Aorta (tissue), 5 donors: ENCODE measurements at regions not wholly inside any gene's neighbourhood (a gene's known extent, or its start where the extent isn't known, plus 50 kb on each side); places are given as distances from the start of the nearest gene placed in this dataset.
"Not testable (repeated sequence)": the region's sequence is repeated elsewhere in the genome, so short reads cannot be mapped to it uniquely, and the experiment has no call there.

Source experiments
- ATAC-seq: fragments of 200-7000 bp; cut with Tn5 transposase; one replicate; pipeline ENCODE4 v1.9.1; 2022; ENCODE audit warnings: moderate library complexity; ENCODE audit not compliant: low FRiP score
- DNase-seq, 2 donors: peaks; one replicate each; pipeline ENCODE4 v3.0.0-alpha.2; 2020
- H3K27ac ChIP-seq, 2 donors: one replicate each; pipeline ENCODE4 v1.5.1; 2013; ENCODE audit warnings: low read length in 2 of 2, mild to moderate bottlenecking in 2 of 2, moderate library complexity in 2 of 2, control low read depth in 1 of 2, inconsistent platforms in 1 of 2, low read depth in 1 of 2
- H3K27me3 ChIP-seq, 2 donors: one replicate each; pipeline ENCODE4 v1.6.1; 2013; ENCODE audit warnings: control low read depth in 1 of 2, low read length in 1 of 2, mild to moderate bottlenecking in 1 of 2, moderate library complexity in 1 of 2; ENCODE audit not compliant: insufficient read depth in 2 of 2, control insufficient read depth in 1 of 2
- H3K36me3 ChIP-seq, 2 donors: one replicate each; pipeline ENCODE4 v1.6.1; 2013; ENCODE audit warnings: control low read depth in 1 of 2, low read length in 1 of 2, mild to moderate bottlenecking in 1 of 2; ENCODE audit not compliant: insufficient read depth in 2 of 2, control insufficient read depth in 1 of 2
- H3K4me1 ChIP-seq, 2 donors: one replicate each; pipeline ENCODE4 v1.6.1; 2013; ENCODE audit warnings: low read length in 2 of 2, control low read depth in 1 of 2, mild to moderate bottlenecking in 1 of 2, moderate library complexity in 1 of 2; ENCODE audit not compliant: insufficient read depth in 2 of 2, control insufficient read depth in 1 of 2
- H3K4me3 ChIP-seq, 2 donors: one replicate each; pipeline ENCODE4 v1.5.1; 2013; ENCODE audit warnings: low read length in 2 of 2, control low read depth in 1 of 2, mild to moderate bottlenecking in 1 of 2
- H3K9me3 ChIP-seq: one replicate; pipeline ENCODE4 v1.6.1; 2013; ENCODE audit warnings: mild to moderate bottlenecking, low read length; ENCODE audit not compliant: control insufficient read depth
- WGBS, 2 donors: extraction: QIAGEN DNeasy Blood & Tissue Kit; methylation state at CpG; one replicate each; pipeline ENCODE4 v1.1.7; 2013; 5-methylcytosine and 5-hydroxymethylcytosine counted together
- intact Hi-C, 2 donors: fragments of 100-400 bp; cut with DNase I; formaldehyde crosslinking; loops; one replicate each; pipeline versions ENCODE4 v1.14.2 to v1.15.0; 2022
- donor health status: healthy with polysubstance abuse.
- donor health status: Bipolar disorder and iron deficiency.
- donor health status: DM: no; HTN: no; CAD: no.
- donor health status: DM: no; HTN: no; CAD: no.
- donor health status: DM: yes; HTN: yes; CAD: no.

DNA sequence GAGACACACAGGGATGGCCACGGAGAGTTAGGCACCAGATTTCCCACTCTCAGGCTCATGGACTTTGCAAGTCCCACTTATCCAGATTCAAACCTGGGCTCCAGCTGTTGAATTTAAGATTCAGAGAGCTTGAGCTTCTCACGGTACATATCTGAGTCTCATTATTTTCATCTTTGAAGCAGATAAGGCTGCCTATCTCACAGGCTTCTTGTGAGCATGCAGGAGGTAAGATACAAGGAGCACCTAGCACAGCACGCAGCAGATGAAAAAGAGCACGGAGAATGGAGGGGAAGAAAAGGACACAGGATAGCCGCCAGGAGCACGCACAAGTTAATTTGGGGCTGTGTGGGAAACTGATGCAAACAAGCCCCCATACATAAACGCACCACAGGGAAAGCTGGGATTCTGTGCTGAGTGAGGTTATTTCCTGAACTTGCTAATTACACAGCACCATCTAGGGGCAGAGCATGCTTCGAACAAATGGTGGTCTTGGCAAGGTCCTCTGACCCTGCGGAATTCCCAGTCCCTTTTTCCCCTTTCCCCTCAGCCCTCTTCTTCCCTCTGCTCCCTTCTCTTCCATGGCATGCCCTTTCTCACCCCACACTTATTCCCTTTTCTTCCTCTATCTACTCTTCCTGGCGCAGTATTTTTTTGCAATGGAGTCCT, 134.7 kb upstream of the VANGL1 start:
- Histone ChIP-seq H3K27ac (no peak overlapping the region), H3K4me1 (no peaks in the 10 kb centered on the region), H3K36me3 (no peaks in the 10 kb centered on the region), H3K9me3 (no peaks in the 10 kb centered on the region), H3K4me3 (no peak overlapping the region), H3K27me3 (no peaks in the 10 kb centered on the region)
- intact Hi-C loops: no loop called here
- ATAC-seq: peak; percentile 54
- 39 to 45% methylated on average over 10 of the region's 10 CpGs for WGBS, 2 donors
- no peak for DNase-seq

DNA sequence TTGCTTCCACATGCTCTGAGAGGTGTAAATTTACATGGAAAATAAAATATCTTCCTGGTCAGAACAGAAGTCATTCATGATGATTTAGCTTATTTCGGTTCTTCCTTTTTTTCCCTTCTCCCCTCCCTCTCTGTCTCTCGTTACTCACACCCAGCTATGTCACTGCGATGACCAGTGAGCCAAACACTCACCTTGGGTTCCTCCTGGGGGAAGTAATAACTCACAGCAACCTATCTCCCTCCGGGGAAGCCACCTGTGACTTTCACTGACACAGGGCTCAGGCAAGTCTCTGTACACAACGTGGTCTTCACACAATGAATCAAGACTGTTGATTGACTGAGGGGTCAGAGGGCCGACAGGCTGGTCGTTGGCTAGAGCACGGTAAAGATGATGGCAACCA, 135.3 kb upstream of the VANGL1 start:
- no peak for DNase-seq
- Histone ChIP-seq H3K36me3 (no peaks in the 10 kb centered on the region), H3K4me1 (no peaks in the 10 kb centered on the region), H3K27ac (no peak overlapping the region), H3K9me3 (no peaks in the 10 kb centered on the region), H3K27me3 (no peaks in the 10 kb centered on the region), H3K4me3 (no peak overlapping the region)
- ATAC-seq: no peak
- intact Hi-C loops: no loop called here
- WGBS, 2 donors: 65 to 74% methylated on average over 8 of the region's 8 CpGs

DNA sequence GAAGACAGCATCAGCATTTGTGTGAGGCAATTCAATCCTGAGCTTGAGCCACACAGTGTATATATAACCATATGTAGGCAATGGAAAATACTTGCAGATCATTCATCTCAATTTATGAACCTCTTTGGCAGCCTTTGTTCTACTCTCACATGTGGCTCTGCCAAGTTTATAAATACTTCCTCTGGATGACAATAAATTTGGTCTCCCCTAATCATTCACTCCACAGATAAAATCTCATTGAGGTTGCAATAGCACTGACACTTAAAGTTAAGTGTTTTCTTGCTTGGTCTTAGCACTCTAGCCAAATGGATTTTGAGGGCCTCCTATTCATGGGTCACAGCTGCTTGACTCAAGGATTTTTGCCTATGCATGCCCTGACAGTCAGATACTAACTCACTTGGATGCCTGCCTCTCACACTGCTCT, 136.6 kb upstream of the VANGL1 start:
- ATAC-seq: no peak
- no peak for DNase-seq
- Histone ChIP-seq H3K9me3 (no peaks in the 10 kb centered on the region), H3K27me3 (no peaks in the 10 kb centered on the region), H3K27ac (no peak overlapping the region), H3K36me3 (no peaks in the 10 kb centered on the region), H3K4me3 (no peak overlapping the region), H3K4me1 (no peaks in the 10 kb centered on the region)
- intact Hi-C loops: no loop called here

GRCh38 chr1:115502183-115502582, 139.6 kb upstream of the VANGL1 start:
- H3K4me1 ChIP-seq, H3K36me3 ChIP-seq, H3K27ac ChIP-seq, DNase-seq, H3K4me3 ChIP-seq, H3K27me3 ChIP-seq, intact Hi-C loops, ATAC-seq, H3K9me3 ChIP-seq: not testable (repeated sequence)
- WGBS, 2 donors: 94 to 96% methylated on average over 4 of the region's 4 CpGs

- H3K36me3 ChIP-seq: no peaks in the 10 kb centered on the region
- intact Hi-C loops: no loop called here
- no peak overlapping the region for H3K4me3 ChIP-seq
- no peaks in the 10 kb centered on the region for H3K4me1 ChIP-seq
- WGBS, 2 donors: 93 to 95% methylated on average over 1 of the region's 1 CpG
- H3K27ac ChIP-seq: no peak overlapping the region
- no peaks in the 10 kb centered on the region for H3K27me3 ChIP-seq
- DNase-seq: no peak
- no peaks in the 10 kb centered on the region for H3K9me3 ChIP-seq
- ATAC-seq: no peak
These were observed 140.3 kb upstream of the VANGL1 start for GRCh38 chr1:115501476-115501875.

DNA sequence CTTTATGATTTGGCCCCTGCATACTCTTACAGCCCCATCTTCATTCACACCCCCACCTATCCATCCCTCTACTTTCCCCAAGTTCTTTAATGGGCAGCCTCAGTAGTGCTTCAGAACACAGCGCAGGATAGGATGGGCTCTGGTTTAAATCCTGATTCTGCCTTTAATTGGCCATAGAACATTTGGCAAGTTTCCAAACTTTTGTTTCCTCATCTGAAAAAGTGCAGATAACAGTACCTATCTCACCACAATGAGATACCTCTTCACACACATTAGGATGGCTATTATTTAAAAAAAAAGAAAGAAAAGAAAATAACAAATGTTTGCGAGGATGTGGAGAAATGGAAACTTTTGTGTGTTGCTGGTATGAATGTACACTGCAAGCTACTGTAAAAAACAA, 142.5 kb upstream of the VANGL1 start:
- H3K27me3 ChIP-seq: no peaks in the 10 kb centered on the region

DNA sequence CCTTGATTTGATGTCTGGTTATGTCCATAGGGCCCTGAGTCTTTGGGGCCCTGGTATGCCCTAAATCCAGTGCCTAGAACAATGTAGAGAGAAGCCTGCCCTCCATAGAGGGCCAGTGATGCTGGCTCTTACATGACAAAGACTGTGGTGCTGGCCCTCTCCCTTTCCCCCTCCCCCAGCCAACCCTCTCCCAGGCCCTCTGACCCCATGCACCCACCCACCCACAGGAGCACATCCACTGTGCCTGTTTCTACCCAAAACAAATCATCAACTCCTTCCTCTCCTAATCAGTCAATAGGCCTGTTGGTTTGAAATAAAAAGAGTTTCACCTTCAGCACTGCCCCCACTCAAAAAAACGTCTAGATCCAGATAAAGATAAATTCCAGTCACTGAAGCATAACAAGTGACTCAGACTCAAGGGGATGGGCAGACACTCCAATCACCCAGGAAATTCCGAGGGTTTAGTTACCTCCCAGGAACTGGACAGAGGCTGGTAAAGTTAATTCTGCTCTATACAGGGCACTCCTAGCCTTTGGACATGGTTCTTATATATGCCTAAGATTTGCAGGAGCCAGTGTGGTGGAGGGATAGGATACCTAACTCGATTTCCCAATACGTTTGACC, 144.8 kb upstream of the VANGL1 start:
- Histone ChIP-seq H3K36me3 (no peaks in the 10 kb centered on the region), H3K4me1 (no peaks in the 10 kb centered on the region), H3K9me3 (no peaks in the 10 kb centered on the region), H3K27ac (no peak overlapping the region), H3K4me3 (no peak overlapping the region), H3K27me3 (no peaks in the 10 kb centered on the region)
- no peak for DNase-seq
- no peak for ATAC-seq
- intact Hi-C loops: no loop called here
- WGBS, 2 donors: 64 to 70% methylated on average over 4 of the region's 4 CpGs

More for the DNA sequence above, 142.5 kb upstream of the VANGL1 start:
- Histone ChIP-seq H3K4me1 (no peaks in the 10 kb centered on the region), H3K4me3 (no peak overlapping the region), H3K36me3 (no peaks in the 10 kb centered on the region), H3K9me3 (no peaks in the 10 kb centered on the region), H3K27ac (no peak overlapping the region)
- 96 to 98% methylated on average over 2 of the region's 2 CpGs for WGBS, 2 donors
- ATAC-seq (no peak), DNase-seq (no peak)
- intact Hi-C loops: no loop called here

- intact Hi-C loops: no loop called here
- 93 to 94% methylated on average over 6 of the region's 6 CpGs for WGBS, 2 donors
- H3K4me3 ChIP-seq: no peak overlapping the region
- no peaks in the 10 kb centered on the region for H3K27me3 ChIP-seq
- no peak for ATAC-seq
- DNase-seq: no peak
- no peaks in the 10 kb centered on the region for H3K4me1 ChIP-seq
- no peaks in the 10 kb centered on the region for H3K36me3 ChIP-seq
- no peak overlapping the region for H3K27ac ChIP-seq
- no peaks in the 10 kb centered on the region for H3K9me3 ChIP-seq
These were observed 146.1 kb upstream of the VANGL1 start for GRCh38 chr1:115495625-115496024.

DNA sequence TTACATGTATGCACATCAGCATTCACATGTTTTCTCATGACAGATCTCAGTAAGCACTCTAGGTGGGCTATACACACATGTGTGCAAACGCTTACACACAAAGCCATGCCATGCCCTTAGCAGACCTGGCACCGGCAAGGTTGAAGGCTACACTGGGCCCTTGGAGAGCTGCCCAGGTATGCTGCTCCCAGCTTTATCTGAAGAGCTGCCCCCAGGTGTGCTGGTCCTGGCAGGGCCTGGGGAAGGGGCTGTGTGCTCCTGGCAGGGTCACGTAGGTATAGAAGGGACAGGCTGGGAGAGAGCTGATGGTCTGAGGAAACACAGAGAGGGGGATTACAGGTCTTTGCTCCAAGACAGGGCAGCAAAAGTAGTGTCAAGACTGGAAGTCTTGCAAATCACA, 146.7 kb upstream of the VANGL1 start:
- no peaks in the 10 kb centered on the region for H3K4me1 ChIP-seq
- no peak overlapping the region for H3K27ac ChIP-seq
- no peak for ATAC-seq
- H3K36me3 ChIP-seq: no peaks in the 10 kb centered on the region
- H3K27me3 ChIP-seq: no peaks in the 10 kb centered on the region
- WGBS, 2 donors: 91 to 92% methylated on average over 3 of the region's 3 CpGs
- DNase-seq: no peak
- intact Hi-C loops: no loop called here
- H3K9me3 ChIP-seq: no peaks in the 10 kb centered on the region
- H3K4me3 ChIP-seq: no peak overlapping the region
